ENCODE measurements at regions not wholly inside any gene's neighbourhood (a gene's known extent, or its start where the extent isn't known, plus 50 kb on each side); places are given as distances from the start of the nearest gene placed in this dataset.

DNA sequence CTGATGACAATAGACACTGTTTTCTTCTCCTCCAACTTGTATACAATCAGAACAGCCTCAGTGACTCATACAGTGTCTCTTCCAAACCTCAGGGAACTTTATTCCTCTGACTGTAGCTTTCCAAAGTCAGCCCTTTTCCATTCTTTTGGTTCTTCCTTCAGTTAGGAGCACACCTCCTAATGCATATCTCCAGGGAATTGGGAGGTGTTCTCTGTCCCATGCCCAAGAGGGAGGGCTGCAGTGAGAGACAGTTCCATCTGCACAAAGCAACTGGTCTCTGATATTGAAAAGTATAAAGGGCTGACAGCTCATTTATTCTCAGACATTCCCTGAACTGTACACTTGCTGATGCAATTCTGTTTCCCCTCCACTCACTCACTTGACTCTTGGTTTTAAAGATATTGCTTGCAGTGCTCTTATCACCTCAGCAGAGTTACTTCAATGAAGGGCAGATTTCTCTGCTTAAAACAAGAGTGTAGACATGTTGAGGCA lies 337.8 kb upstream of the TBC1D5 start:
- no peak for DNase-seq (ENCODE audit: extremely low spot score, unreplicated experiment)
- Mint-ChIP-seq H3K4me1 (ENCODE audit: unreplicated experiment) (peaks cover 16% of the 10 kb centered on the region), H3K36me3 (no peaks in the 10 kb centered on the region), H3K4me3 (no peak overlapping the region), H3K27ac (peak overlapping the region; percentile 55), H3K9me3 (no peaks in the 10 kb centered on the region), H3K27me3 (no peaks in the 10 kb centered on the region)
- TF ChIP-seq, protein P1, sequence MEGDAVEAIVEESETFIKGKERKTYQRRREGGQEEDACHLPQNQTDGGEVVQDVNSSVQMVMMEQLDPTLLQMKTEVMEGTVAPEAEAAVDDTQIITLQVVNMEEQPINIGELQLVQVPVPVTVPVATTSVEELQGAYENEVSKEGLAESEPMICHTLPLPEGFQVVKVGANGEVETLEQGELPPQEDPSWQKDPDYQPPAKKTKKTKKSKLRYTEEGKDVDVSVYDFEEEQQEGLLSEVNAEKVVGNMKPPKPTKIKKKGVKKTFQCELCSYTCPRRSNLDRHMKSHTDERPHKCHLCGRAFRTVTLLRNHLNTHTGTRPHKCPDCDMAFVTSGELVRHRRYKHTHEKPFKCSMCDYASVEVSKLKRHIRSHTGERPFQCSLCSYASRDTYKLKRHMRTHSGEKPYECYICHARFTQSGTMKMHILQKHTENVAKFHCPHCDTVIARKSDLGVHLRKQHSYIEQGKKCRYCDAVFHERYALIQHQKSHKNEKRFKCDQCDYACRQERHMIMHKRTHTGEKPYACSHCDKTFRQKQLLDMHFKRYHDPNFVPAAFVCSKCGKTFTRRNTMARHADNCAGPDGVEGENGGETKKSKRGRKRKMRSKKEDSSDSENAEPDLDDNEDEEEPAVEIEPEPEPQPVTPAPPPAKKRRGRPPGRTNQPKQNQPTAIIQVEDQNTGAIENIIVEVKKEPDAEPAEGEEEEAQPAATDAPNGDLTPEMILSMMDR (conservative IDR thresholded peaks at IDR 0.05) = no peak

DNA sequence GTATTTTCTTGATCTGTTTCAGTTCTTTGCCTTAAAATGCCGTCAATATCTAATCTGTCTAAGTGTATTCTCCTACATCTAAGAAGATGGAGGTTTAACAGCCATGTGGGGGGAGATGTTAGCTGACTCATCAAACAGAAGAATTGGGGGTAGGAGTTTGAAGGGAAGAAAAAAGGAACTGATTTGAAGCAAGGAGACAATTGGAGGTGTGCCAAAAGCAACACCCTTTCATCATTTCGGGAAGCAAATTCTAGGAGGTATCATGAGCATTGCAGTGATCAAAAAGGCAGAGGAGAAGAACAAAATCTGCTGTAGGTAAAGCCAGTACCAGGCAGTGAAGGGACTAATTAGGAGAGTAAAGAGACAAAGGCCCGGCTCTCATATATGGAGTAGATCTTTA lies 337.3 kb upstream of the TBC1D5 start:
- TF ChIP-seq, protein P1 (conservative IDR thresholded peaks at IDR 0.05) = no peak
- Mint-ChIP-seq H3K9me3 (no peaks in the 10 kb centered on the region), H3K4me3 (no peak overlapping the region), H3K4me1 (ENCODE audit: unreplicated experiment) (peaks cover 14% of the 10 kb centered on the region), H3K36me3 (no peaks in the 10 kb centered on the region), H3K27me3 (no peaks in the 10 kb centered on the region), H3K27ac (peak overlapping the region; percentile 55)
- no peak for DNase-seq (ENCODE audit: extremely low spot score, unreplicated experiment)

DNA sequence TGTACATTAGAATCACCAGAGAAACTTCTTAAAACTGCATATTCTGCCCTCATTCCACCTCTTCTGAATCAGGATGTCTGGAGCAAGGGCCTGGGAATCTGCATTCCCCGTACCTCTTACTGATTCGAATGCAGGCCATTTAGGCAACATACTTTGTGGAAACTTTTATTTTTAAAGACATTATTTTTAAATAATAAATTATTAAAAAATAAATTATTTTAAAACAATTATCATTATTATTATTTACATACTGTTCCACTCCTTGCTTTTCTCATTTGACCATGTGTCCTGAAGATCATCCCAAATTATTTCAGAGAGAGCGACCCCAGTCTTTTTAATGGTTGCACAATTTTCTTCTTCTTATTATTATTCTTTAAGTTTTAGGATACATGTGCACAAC lies 336.6 kb upstream of the TBC1D5 start:
- Mint-ChIP-seq H3K4me1 (ENCODE audit: unreplicated experiment) (peaks cover 14% of the 10 kb centered on the region), H3K27me3 (no peaks in the 10 kb centered on the region), H3K9me3 (no peaks in the 10 kb centered on the region), H3K36me3 (no peaks in the 10 kb centered on the region), H3K27ac (no peak overlapping the region), H3K4me3 (no peak overlapping the region)
- DNase-seq (ENCODE audit: extremely low spot score, unreplicated experiment) = no peak
- TF ChIP-seq, protein P1 (conservative IDR thresholded peaks at IDR 0.05) = no peak

DNA sequence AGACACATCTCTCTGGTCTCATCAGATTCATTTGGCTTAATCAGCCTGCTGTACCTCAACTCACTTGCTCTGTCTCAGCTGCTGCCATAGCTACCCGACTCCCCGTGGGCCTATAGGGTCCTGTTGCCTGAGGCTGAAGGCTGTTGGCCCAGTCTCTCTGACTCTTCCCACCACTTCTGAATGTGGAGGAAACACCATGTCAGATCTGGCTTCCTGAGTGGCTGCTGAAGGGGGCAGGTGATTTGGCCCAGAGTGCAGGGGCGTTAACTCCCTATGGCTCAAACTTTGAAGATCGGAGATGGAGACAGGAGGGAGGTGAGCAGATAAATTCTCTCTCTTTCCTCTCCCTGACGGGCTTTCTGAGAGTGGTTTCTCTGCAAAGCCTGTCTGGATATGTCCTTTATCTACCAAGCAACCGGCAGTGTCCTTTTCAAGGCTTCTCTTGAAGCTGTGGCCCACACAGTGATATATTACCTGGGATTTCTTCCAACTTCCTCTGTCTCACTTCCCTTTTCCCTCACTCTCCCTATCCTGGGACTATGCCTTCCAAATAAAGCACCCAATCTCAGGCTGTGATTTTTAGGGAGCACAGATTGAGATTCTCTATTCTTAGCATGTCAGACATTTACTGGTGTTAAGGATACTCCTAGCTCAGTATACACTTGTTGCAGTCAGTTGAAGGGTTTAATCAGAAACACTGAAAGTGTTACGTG lies 334.9 kb upstream of the TBC1D5 start:
- TF ChIP-seq, protein P1 (conservative IDR thresholded peaks at IDR 0.05) = no peak
- Mint-ChIP-seq H3K4me1 (ENCODE audit: unreplicated experiment) (peaks cover 14% of the 10 kb centered on the region), H3K4me3 (no peak overlapping the region), H3K9me3 (no peaks in the 10 kb centered on the region), H3K27ac (no peak overlapping the region), H3K36me3 (no peaks in the 10 kb centered on the region), H3K27me3 (no peaks in the 10 kb centered on the region)
- no peak for DNase-seq (ENCODE audit: extremely low spot score, unreplicated experiment)

DNA sequence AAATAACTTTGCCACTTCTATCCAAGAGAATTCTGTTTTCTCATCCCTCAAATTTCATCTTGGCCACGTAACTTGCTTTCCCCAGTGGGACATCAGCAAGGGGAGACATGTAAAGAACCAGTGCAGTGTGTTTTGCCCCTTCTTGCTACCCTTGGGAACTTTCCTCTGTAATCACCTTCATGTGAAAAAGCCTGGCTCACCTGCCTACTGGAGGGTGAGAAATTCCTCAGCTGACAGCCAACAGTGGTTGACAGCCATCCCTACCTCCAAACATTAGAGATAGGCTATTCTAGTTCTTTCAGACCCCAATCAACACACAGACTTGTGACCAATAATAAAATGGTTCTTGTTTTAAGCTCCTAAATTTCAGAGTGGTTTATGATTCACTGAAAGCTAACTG lies 333.9 kb upstream of the TBC1D5 start:
- Mint-ChIP-seq H3K9me3 (no peaks in the 10 kb centered on the region), H3K4me3 (no peak overlapping the region), H3K4me1 (ENCODE audit: unreplicated experiment) (peaks cover 14% of the 10 kb centered on the region), H3K27me3 (no peaks in the 10 kb centered on the region), H3K36me3 (no peaks in the 10 kb centered on the region), H3K27ac (no peak overlapping the region)
- DNase-seq (ENCODE audit: extremely low spot score, unreplicated experiment) = no peak
- TF ChIP-seq, protein P1 (conservative IDR thresholded peaks at IDR 0.05) = no peak
